ENCODE measurements at regions not wholly inside any gene's neighbourhood (a gene's known extent, or its start where the extent isn't known, plus 50 kb on each side); places are given as distances from the start of the nearest gene placed in this dataset.

DNA sequence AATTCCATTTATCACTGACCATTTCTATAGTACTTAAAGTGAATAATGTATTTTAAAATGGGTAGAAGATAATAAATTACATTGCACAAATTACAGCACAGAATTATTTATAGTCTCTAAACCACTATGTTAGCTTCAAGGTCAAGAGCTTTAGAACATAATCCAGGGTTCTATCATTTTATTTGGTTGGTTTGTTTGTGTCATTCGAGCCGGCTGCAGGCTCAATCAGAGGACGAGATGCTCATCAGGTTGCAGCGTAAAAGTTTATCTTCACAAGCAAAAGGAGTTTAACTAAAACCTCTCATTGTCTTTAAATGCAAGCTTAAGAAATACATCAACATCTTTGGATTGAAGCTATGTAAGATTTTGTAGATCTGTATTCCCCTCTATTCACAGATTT, 523.8 kb downstream of the EFNA5 start:
- ChIA-PET POLR2A (ENCODE audit: unreplicated experiment) (no interaction called here), CTCF (no interaction called here)
- H3K4ac ChIP-seq (ENCODE audit: low read depth, low read length), result no peak overlapping the region

More for the DNA sequence above, 523.8 kb downstream of the EFNA5 start:
- H3K14ac ChIP-seq (replicated peaks; ENCODE audit: low read depth, low read length), result no peak overlapping the region
- intact Hi-C loops (cut with micrococcal nuclease), result no loop called here
- no peaks in the 10 kb centered on the region for H3K9me3 ChIP-seq (ENCODE audit: control insufficient read depth, insufficient read depth, low read length)
- no peak for TF ChIP-seq FOS (IDR thresholded peaks at IDR 0.05; ENCODE audit: low read depth, low read length)
- TF ChIP-seq, protein P1, sequence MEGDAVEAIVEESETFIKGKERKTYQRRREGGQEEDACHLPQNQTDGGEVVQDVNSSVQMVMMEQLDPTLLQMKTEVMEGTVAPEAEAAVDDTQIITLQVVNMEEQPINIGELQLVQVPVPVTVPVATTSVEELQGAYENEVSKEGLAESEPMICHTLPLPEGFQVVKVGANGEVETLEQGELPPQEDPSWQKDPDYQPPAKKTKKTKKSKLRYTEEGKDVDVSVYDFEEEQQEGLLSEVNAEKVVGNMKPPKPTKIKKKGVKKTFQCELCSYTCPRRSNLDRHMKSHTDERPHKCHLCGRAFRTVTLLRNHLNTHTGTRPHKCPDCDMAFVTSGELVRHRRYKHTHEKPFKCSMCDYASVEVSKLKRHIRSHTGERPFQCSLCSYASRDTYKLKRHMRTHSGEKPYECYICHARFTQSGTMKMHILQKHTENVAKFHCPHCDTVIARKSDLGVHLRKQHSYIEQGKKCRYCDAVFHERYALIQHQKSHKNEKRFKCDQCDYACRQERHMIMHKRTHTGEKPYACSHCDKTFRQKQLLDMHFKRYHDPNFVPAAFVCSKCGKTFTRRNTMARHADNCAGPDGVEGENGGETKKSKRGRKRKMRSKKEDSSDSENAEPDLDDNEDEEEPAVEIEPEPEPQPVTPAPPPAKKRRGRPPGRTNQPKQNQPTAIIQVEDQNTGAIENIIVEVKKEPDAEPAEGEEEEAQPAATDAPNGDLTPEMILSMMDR (conservative IDR thresholded peaks at IDR 0.05; ENCODE audit: low read depth, low read length), result no peak
- no peak for TF ChIP-seq RAD21 (IDR thresholded peaks at IDR 0.05; ENCODE audit: low read length)
- no peak for TF ChIP-seq POLR2A (IDR thresholded peaks at IDR 0.05; ENCODE audit: low read depth, low read length)
- no peak for TF ChIP-seq BHLHE40 (IDR thresholded peaks at IDR 0.05; ENCODE audit: low read depth, low read length)
- TF ChIP-seq RCOR1 (IDR thresholded peaks at IDR 0.05; ENCODE audit: insufficient replicate concordance, low read length), result no peak
- no peak for TF ChIP-seq RFX5 (IDR thresholded peaks at IDR 0.05; ENCODE audit: low read depth, low read length)
- TF ChIP-seq MAFK (IDR thresholded peaks at IDR 0.05; ENCODE audit: low read depth, low read length), result no peak
- TF ChIP-seq NFE2L2 (IDR thresholded peaks at IDR 0.05; ENCODE audit: low read depth, low read length), result no peak
- no peak for TF ChIP-seq CEBPB (IDR thresholded peaks at IDR 0.05; ENCODE audit: low read depth, low read length)
- TF ChIP-seq SMC3 (IDR thresholded peaks at IDR 0.05; ENCODE audit: low read depth, low read length), result no peak
- TF ChIP-seq MXI1 (IDR thresholded peaks at IDR 0.05; ENCODE audit: borderline replicate concordance, low read depth, low read length), result no peak
- TF ChIP-seq MAZ (IDR thresholded peaks at IDR 0.05; ENCODE audit: borderline replicate concordance, low read depth, low read length), result no peak
- TF ChIP-seq USF2 (IDR thresholded peaks at IDR 0.05; ENCODE audit: low read depth, low read length), result no peak
- no peak for TF ChIP-seq ELK1 (IDR thresholded peaks at IDR 0.05; ENCODE audit: borderline replicate concordance, low read depth, low read length)
- no peak for TF ChIP-seq CHD1 (IDR thresholded peaks at IDR 0.05; ENCODE audit: low read depth, low read length)
- WGBS, 2 experiments (ENCODE audit: extremely low coverage in 2 of 2, insufficient read length in 1 of 2), result no CpG with 5 or more reads among the region's 4 CpGs
- H3K56ac ChIP-seq (ENCODE audit: extremely low read depth, insufficient read depth, low read length), result no peak overlapping the region
- H3K79me1 ChIP-seq (ENCODE audit: low read depth in 1 of 2, low read length in 2 of 2), result no peaks in the 10 kb centered on the region
- no peaks in the 10 kb centered on the region for H4K20me1 ChIP-seq (ENCODE audit: insufficient read depth, low read length)
- no peak for ATAC-seq (ENCODE audit: low read depth)
- no peak overlapping the region for H2BK15ac ChIP-seq (ENCODE audit: low read depth, low read length)
- dilution Hi-C loops (cut with HindIII; ENCODE audit: low sequenced_read_pairs, unreplicated experiment), result no loop called here
- H3K27me3 ChIP-seq (ENCODE audit: control insufficient read depth, insufficient read depth, low read length), result no peaks in the 10 kb centered on the region
- H2BK5ac ChIP-seq (ENCODE audit: low read depth, low read length, poor library complexity, severe bottlenecking), result no peak overlapping the region
- no peak overlapping the region for H3K4me2 ChIP-seq (ENCODE audit: low read depth, low read length)
- no peaks in the 10 kb centered on the region for H3K36me3 ChIP-seq (ENCODE audit: control insufficient read depth, insufficient read depth, low read length)
- H3K4me3 ChIP-seq (ENCODE audit: insufficient read depth, low read depth, low read length), result no peak overlapping the region
- in situ Hi-C loops (cut with MboI; ENCODE audit: low sequenced_read_pairs), result no loop called here
- no peak overlapping the region for H3K9ac ChIP-seq (ENCODE audit: low read depth, low read length)
- BruUV-seq (replicated peaks), result no TSS peak
- no peak overlapping the region for H3K18ac ChIP-seq (ENCODE audit: low read depth, low read length)
- no peak overlapping the region for H2AK5ac ChIP-seq (ENCODE audit: low read depth, low read length)
- no peak overlapping the region for H2BK120ac ChIP-seq (ENCODE audit: low read depth, low read length)
- H4K5ac ChIP-seq (ENCODE audit: low read depth, low read length), result no peak overlapping the region
- DNase-seq, result no peak
- H4K91ac ChIP-seq (ENCODE audit: insufficient read depth, low read depth, low read length), result no peak overlapping the region
- no peak overlapping the region for H3K27ac ChIP-seq (ENCODE audit: insufficient read depth, low read length)
- H2BK20ac ChIP-seq (ENCODE audit: low read depth, low read length), result no peak overlapping the region
- no peak overlapping the region for H3K23ac ChIP-seq (ENCODE audit: low read depth, low read length)
- no peak overlapping the region for H2AK9ac ChIP-seq (replicated peaks; ENCODE audit: low read depth, low read length, poor library complexity)
- H4K8ac ChIP-seq (ENCODE audit: low read depth in 2 of 2, low read length in 2 of 2), result no peak overlapping the region
- H2AFZ ChIP-seq (replicated peaks; ENCODE audit: low read length, poor library complexity), result no peak overlapping the region
- H3K9me1 ChIP-seq (ENCODE audit: insufficient read depth, low read length), result no peaks in the 10 kb centered on the region
- H3K4me1 ChIP-seq (ENCODE audit: control insufficient read depth, insufficient read depth, low read length), result no peaks in the 10 kb centered on the region

All from IMR-90 (cell line).